ENCODE measurements at regions not wholly inside any gene's neighbourhood (a gene's known extent, or its start where the extent isn't known, plus 50 kb on each side); places are given as distances from the start of the nearest gene placed in this dataset.

GRCh38 chr10:53298443-53298842 lies 525.9 kb upstream of the MBL2 start:
- no peak overlapping the region for H3K4me3 ChIP-seq (ENCODE audit: low read depth, low read length)
- TF ChIP-seq CTCF (IDR thresholded peaks at IDR 0.05; ENCODE audit: low read depth, low read length, missing control alignments), result no peak
- no peak for DNase-seq (ENCODE audit: low read depth)

GRCh38 chr10:53284615-53285182 lies 512.1 kb upstream of the MBL2 start:
- no peak overlapping the region for H3K4me3 ChIP-seq (ENCODE audit: low read depth, low read length)
- no peak for DNase-seq (ENCODE audit: low read depth)
- no peak for TF ChIP-seq CTCF (IDR thresholded peaks at IDR 0.05; ENCODE audit: low read depth, low read length, missing control alignments)

DNA sequence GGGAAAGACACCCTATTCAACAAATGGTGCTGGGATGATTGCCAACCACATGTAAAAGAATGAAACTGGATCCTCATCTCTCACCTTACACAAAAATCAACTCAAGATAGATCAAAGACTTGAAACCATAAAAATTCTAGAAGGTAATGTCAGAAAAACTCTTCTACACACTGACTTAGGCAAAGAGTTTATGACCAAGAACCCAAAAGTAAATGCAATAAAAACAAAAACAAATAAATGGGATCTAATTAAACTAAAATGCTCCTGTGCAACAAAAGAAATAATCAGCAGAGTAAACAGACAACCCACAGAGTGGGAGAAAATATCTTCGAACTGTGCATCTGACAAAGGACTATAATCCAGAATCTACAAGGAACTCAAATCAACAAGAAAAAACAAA lies 504.2 kb upstream of the MBL2 start:
- TF ChIP-seq CTCF (IDR thresholded peaks at IDR 0.05; ENCODE audit: low read depth, low read length, missing control alignments), result no peak
- DNase-seq (ENCODE audit: low read depth), result no peak
- H3K4me3 ChIP-seq (ENCODE audit: low read depth, low read length), result no peak overlapping the region

- DNase-seq (ENCODE audit: low read depth), result no peak
- H3K4me3 ChIP-seq (ENCODE audit: low read depth, low read length), result no peak overlapping the region
- no peak for TF ChIP-seq CTCF (IDR thresholded peaks at IDR 0.05; ENCODE audit: low read depth, low read length, missing control alignments)
Measured at GRCh38 chr10:53269482-53269881, 496.9 kb upstream of the MBL2 start.

DNA sequence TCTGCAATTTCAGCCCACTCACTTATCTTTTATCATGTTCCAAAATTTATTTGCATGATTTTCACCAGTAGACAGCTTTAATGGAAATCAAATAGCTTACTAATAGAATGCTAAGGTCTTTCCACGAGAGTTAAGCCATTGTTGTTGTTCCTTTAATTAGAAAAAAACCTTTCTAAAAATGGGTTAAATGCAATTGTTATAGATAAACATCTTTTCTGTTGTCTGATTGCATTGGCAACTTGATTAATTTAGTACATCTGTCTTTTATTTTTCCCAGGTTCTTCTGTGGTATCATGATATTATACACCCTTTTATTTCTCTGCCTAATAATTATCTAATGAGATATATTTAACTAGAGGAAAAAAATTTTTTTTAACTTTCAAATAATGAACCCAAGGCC lies 487.6 kb upstream of the MBL2 start:
- H3K4me3 ChIP-seq (ENCODE audit: low read depth, low read length), result no peak overlapping the region
- TF ChIP-seq CTCF (IDR thresholded peaks at IDR 0.05; ENCODE audit: low read depth, low read length, missing control alignments), result no peak
- no peak for DNase-seq (ENCODE audit: low read depth)

DNA sequence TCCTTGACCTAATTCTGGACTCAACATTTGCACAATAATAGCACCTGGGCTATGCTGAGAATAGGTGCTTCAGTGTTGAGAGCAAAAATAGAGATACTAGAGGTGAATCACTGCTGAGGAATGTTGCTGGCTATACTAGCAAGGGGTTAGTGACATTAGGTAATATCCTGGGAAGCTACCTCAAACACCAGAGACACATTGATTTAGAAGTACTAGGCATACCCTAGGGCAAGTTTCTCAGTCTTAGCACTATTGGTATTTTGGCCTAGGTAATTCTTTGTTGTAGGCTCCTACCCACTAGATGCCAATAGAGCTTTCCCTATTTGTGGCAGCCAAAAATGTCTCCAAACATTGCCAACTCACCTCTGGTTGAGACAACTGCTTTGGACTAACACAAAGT lies 484.0 kb upstream of the MBL2 start:
- no peak for DNase-seq (ENCODE audit: low read depth)
- H3K4me3 ChIP-seq (ENCODE audit: low read depth, low read length), result no peak overlapping the region
- TF ChIP-seq CTCF (IDR thresholded peaks at IDR 0.05; ENCODE audit: low read depth, low read length, missing control alignments), result no peak

- no peak overlapping the region for H3K4me3 ChIP-seq (ENCODE audit: low read depth, low read length)
- TF ChIP-seq CTCF (IDR thresholded peaks at IDR 0.05; ENCODE audit: low read depth, low read length, missing control alignments), result no peak
- DNase-seq (ENCODE audit: low read depth), result no peak
Measured at GRCh38 chr10:53255661-53256205, 483.1 kb upstream of the MBL2 start.

Measured in GM12864 (cell line).